GM11168 (cell line): ENCODE measurements at regions not wholly inside any gene's neighbourhood (a gene's known extent, or its start where the extent isn't known, plus 50 kb on each side); places are given as distances from the start of the nearest gene placed in this dataset.

Experiments used
- in situ Hi-C: fragments of 300-500 bp; cut with MboI; formaldehyde crosslinking; loops from one replicate; pipeline ENCODE4 v1.12.0; 2022; ENCODE audit warnings: low sequenced_read_pairs; ENCODE audit not compliant: unreplicated experiment

GRCh38 chr5:130964231-130965202, 200.5 kb downstream of the HINT1 start:
- in situ Hi-C loops = no loop called here

- in situ Hi-C loops = no loop called here
These were observed 201.3 kb downstream of the HINT1 start for GRCh38 chr5:130963798-130964197.

- in situ Hi-C loops = no loop called here
These were observed 207.9 kb downstream of the HINT1 start for GRCh38 chr5:130957151-130957550.

GRCh38 chr5:130955041-130955440, 210.0 kb downstream of the HINT1 start:
- in situ Hi-C loops = no loop called here

- in situ Hi-C loops = no loop called here
These were observed 210.7 kb downstream of the HINT1 start for GRCh38 chr5:130954336-130954735.

GRCh38 chr5:130939059-130939458, 226.0 kb downstream of the HINT1 start:
- in situ Hi-C loops = no loop called here

- in situ Hi-C loops = no loop called here
These were observed 228.0 kb downstream of the HINT1 start for GRCh38 chr5:130937046-130937445.

- in situ Hi-C loops = no loop called here
These were observed 241.4 kb downstream of the HINT1 start for GRCh38 chr5:130923543-130924124.

GRCh38 chr5:130912088-130912487, 253.0 kb downstream of the HINT1 start:
- in situ Hi-C loops = no loop called here

- in situ Hi-C loops = no loop called here
These were observed 256.9 kb downstream of the HINT1 start for GRCh38 chr5:130908186-130908585.

- in situ Hi-C loops = loop anchor here (25.0 kb wide), 1 partner anchor 515 kb away; no protein-coding TSS in a partner anchor
These were observed 267.4 kb downstream of the HINT1 start for GRCh38 chr5:130897537-130898195.

- in situ Hi-C loops = loop anchor here (25.0 kb wide), 1 partner anchor 515 kb away; no protein-coding TSS in a partner anchor
These were observed 267.9 kb downstream of the HINT1 start for GRCh38 chr5:130897181-130897536.

GRCh38 chr5:130896636-130897035, 268.4 kb downstream of the HINT1 start:
- in situ Hi-C loops = loop anchor here (25.0 kb wide), 1 partner anchor 516 kb away; no protein-coding TSS in a partner anchor

GRCh38 chr5:130893006-130893405, 272.1 kb downstream of the HINT1 start:
- in situ Hi-C loops = loop anchor here (25.0 kb wide), 1 partner anchor 519 kb away; no protein-coding TSS in a partner anchor

- in situ Hi-C loops = loop anchor here (25.0 kb wide), 1 partner anchor 522 kb away; no protein-coding TSS in a partner anchor
These were observed 274.4 kb downstream of the HINT1 start for GRCh38 chr5:130890610-130891009.

- in situ Hi-C loops = loop anchor here (10.0 to 25.0 kb wide), 2 partner anchors 219 to 527 kb away; no protein-coding TSS in a partner anchor
These were observed 279.4 kb downstream of the HINT1 start for GRCh38 chr5:130885691-130886090.

GRCh38 chr5:130885027-130885426, 280.0 kb downstream of the HINT1 start:
- in situ Hi-C loops = loop anchor here (10.0 to 25.0 kb wide), 2 partner anchors 220 to 527 kb away; no protein-coding TSS in a partner anchor

GRCh38 chr5:130884023-130884422, 281.0 kb downstream of the HINT1 start:
- in situ Hi-C loops = loop anchor here (10.0 to 25.0 kb wide), 2 partner anchors 221 to 528 kb away; no protein-coding TSS in a partner anchor

GRCh38 chr5:130875656-130876055, 289.4 kb downstream of the HINT1 start:
- in situ Hi-C loops = loop anchor here (25.0 kb wide), 1 partner anchor 537 kb away; no protein-coding TSS in a partner anchor

- in situ Hi-C loops = loop anchor here (25.0 kb wide), 1 partner anchor 537 kb away; no protein-coding TSS in a partner anchor
These were observed 290.1 kb downstream of the HINT1 start for GRCh38 chr5:130874861-130875417.
